Amniotic stem cell (primary cell): ENCODE measurements at regions not wholly inside any gene's neighbourhood (a gene's known extent, or its start where the extent isn't known, plus 50 kb on each side); places are given as distances from the start of the nearest gene placed in this dataset.

Experiments used
- DNase-seq: peaks from one replicate; lab custom pipeline; 2025; lab: John Stamatoyannopoulos, UW

GRCh38 chr16:54437921-54438320 lies 151.3 kb upstream of the IRX3 start:
- no peak for DNase-seq

- DNase-seq: no peak
Observed at GRCh38 chr16:54437401-54437800, 150.8 kb upstream of the IRX3 start.

GRCh38 chr16:54436346-54436745 lies 149.8 kb upstream of the IRX3 start:
- DNase-seq: no peak

GRCh38 chr16:54434859-54435258 lies 148.3 kb upstream of the IRX3 start:
- no peak for DNase-seq

GRCh38 chr16:54432897-54433229 lies 146.3 kb upstream of the IRX3 start:
- no peak for DNase-seq

GRCh38 chr16:54431997-54432896 lies 145.7 kb upstream of the IRX3 start:
- DNase-seq: no peak

GRCh38 chr16:54431041-54431996 lies 144.7 kb upstream of the IRX3 start:
- DNase-seq: peak; percentile 23

- DNase-seq: peak; percentile 33
Observed at GRCh38 chr16:54430491-54431030, 144.0 kb upstream of the IRX3 start.

- no peak for DNase-seq
Observed at GRCh38 chr16:54429029-54429428, 142.4 kb upstream of the IRX3 start.

- no peak for DNase-seq
Observed at GRCh38 chr16:54426553-54426849, 139.9 kb upstream of the IRX3 start.

- no peak for DNase-seq
Observed at GRCh38 chr16:54425681-54426552, 139.3 kb upstream of the IRX3 start.

GRCh38 chr16:54425068-54425467 lies 138.5 kb upstream of the IRX3 start:
- DNase-seq: no peak

- no peak for DNase-seq
Observed at GRCh38 chr16:54424043-54424451, 137.5 kb upstream of the IRX3 start.

- DNase-seq: no peak
Observed at GRCh38 chr16:54422569-54422978, 136.0 kb upstream of the IRX3 start.

- DNase-seq: no peak
Observed at GRCh38 chr16:54422159-54422558, 135.6 kb upstream of the IRX3 start.

- DNase-seq: no peak
Observed at GRCh38 chr16:54421220-54421619, 134.6 kb upstream of the IRX3 start.

- DNase-seq: no peak
Observed at GRCh38 chr16:54418903-54419302, 132.3 kb upstream of the IRX3 start.

- no peak for DNase-seq
Observed at GRCh38 chr16:54417384-54417783, 130.8 kb upstream of the IRX3 start.

GRCh38 chr16:54414671-54415070 lies 128.1 kb upstream of the IRX3 start:
- DNase-seq: no peak

GRCh38 chr16:54412777-54413455 lies 126.3 kb upstream of the IRX3 start:
- DNase-seq: no peak

- no peak for DNase-seq
Observed at GRCh38 chr16:54412037-54412436, 125.5 kb upstream of the IRX3 start.
